H1 (cell line): ENCODE measurements at regions not wholly inside any gene's neighbourhood (a gene's known extent, or its start where the extent isn't known, plus 50 kb on each side); places are given as distances from the start of the nearest gene placed in this dataset.

Experiments
- CTBP2 ChIP-seq: IDR thresholded peaks from 2 replicates; pipeline ENCODE4 v1.7.0; 2011; ENCODE audit warnings: borderline replicate concordance, mild to moderate bottlenecking, moderate library complexity, mixed read lengths, low read length; ENCODE audit not compliant: insufficient read depth, insufficient read length
- FOSL1 ChIP-seq: IDR thresholded peaks from 2 replicates; pipeline ENCODE4 v1.6.1; 2011; ENCODE audit warnings: mild to moderate bottlenecking, low read depth, low read length, moderate library complexity; ENCODE audit not compliant: insufficient read depth
- GTF2F1 ChIP-seq: IDR thresholded peaks from 2 replicates; pipeline ENCODE4 v1.6.1; 2012; ENCODE audit warnings: low read depth, low read length, improper control_type of control experiment, borderline replicate concordance

GRCh38 chr6:156402227-156402626 lies 375.0 kb upstream of the ARID1B start (continued):
- TF ChIP-seq FOSL1 (no peak), GTF2F1 (no peak), CTBP2 (no peak)
